WI38 (cell line): ENCODE measurements at regions not wholly inside any gene's neighbourhood (a gene's known extent, or its start where the extent isn't known, plus 50 kb on each side); places are given as distances from the start of the nearest gene placed in this dataset.

ENCODE experiments used
- H3K4me3 ChIP-seq: 2 replicates; pipeline ENCODE4 v1.5.1; 2011; ENCODE audit warnings: low read depth, mild to moderate bottlenecking, control low read depth, low read length
- CTCF ChIP-seq: IDR thresholded peaks from 2 replicates; pipeline ENCODE4 v1.5.1; 2012; ENCODE audit warnings: low read depth, mild to moderate bottlenecking, control low read depth, low read length

GRCh38 chr5:2453781-2454180 lies 297.7 kb downstream of the IRX2 start:
- TF ChIP-seq CTCF = no peak

GRCh38 chr5:2451100-2451499 lies 300.4 kb downstream of the IRX2 start:
- TF ChIP-seq CTCF = no peak
- no peak overlapping the region for H3K4me3 ChIP-seq

More at GRCh38 chr5:2453781-2454180, 297.7 kb downstream of the IRX2 start:
- H3K4me3 ChIP-seq = no peak overlapping the region

GRCh38 chr5:2442496-2443354 lies 308.8 kb downstream of the IRX2 start:
- no peak for TF ChIP-seq CTCF
- H3K4me3 ChIP-seq = no peak overlapping the region

GRCh38 chr5:2441495-2442180 lies 309.8 kb downstream of the IRX2 start:
- TF ChIP-seq CTCF = no peak
- no peak overlapping the region for H3K4me3 ChIP-seq

GRCh38 chr5:2439608-2440007 lies 311.9 kb downstream of the IRX2 start:
- H3K4me3 ChIP-seq = no peak overlapping the region
- TF ChIP-seq CTCF = no peak

DNA sequence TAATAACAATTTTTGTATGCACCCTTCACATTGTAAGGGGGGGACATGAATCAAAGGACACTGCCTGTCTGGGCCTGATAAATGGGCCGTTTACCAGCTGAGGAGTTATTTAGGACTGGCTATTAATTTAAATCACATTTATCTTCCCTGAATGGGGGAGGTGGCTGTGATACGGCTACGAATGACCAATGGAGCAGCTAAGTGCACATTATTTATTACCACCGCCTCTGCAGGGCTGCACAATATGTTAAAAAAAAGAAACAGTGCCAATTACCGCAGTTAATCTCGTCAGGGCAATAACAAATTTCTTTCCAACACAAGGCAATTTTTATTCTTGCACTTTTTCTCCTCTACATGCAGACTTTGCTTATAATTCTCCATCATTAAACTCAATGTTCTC lies 318.4 kb downstream of the IRX2 start:
- H3K4me3 ChIP-seq = no peak overlapping the region
- no peak for TF ChIP-seq CTCF
